Keratinocyte (primary cell): ENCODE measurements at regions not wholly inside any gene's neighbourhood (a gene's known extent, or its start where the extent isn't known, plus 50 kb on each side); places are given as distances from the start of the nearest gene placed in this dataset.

Experiments used
- DNase-seq: peaks from one replicate; pipeline ENCODE4 v3.0.0-alpha.2; 2011; ENCODE audit warnings: low read depth, missing footprints, low spot score
- FAIRE-seq: peaks from 2 replicates; lab custom pipeline; 2011; peaks lifted over from hg19 to GRCh38; lab: Jason Lieb, UNC
- H2AFZ ChIP-seq: 2 replicates; pipeline ENCODE4 v1.6.0; 2012; ENCODE audit warnings: low read length, control low read depth, inconsistent platforms; ENCODE audit not compliant: control insufficient read depth
- H3K27ac ChIP-seq: 2 replicates; pipeline ENCODE4 v1.5.1; 2011; ENCODE audit warnings: low read length; ENCODE audit not compliant: control insufficient read depth, insufficient read depth
- H3K27me3 ChIP-seq: 3 replicates; pipeline ENCODE4 v1.6.0; 2011; ENCODE audit warnings: low read length; ENCODE audit not compliant: control insufficient read depth, insufficient read depth; ENCODE audit errors: extremely low read depth
- H3K36me3 ChIP-seq, 2 experiments: 2 replicates in 1 of 2; 3 replicates in 1 of 2; pipeline ENCODE4 v1.5.1; 2011; ENCODE audit warnings: low read length in 2 of 2, mild to moderate bottlenecking in 1 of 2; ENCODE audit not compliant: control insufficient read depth in 2 of 2, insufficient read depth in 2 of 2; ENCODE audit errors: extremely low read depth in 1 of 2
- H3K4me1 ChIP-seq: 3 replicates; pipeline ENCODE4 v1.5.1; 2011; ENCODE audit warnings: low read length; ENCODE audit not compliant: control insufficient read depth, insufficient read depth; ENCODE audit errors: extremely low read depth
- H3K4me2 ChIP-seq: 3 replicates; pipeline ENCODE4 v1.6.0; 2011; ENCODE audit warnings: low read depth, low read length; ENCODE audit not compliant: control insufficient read depth, insufficient read depth; ENCODE audit errors: extremely low read depth
- H3K4me3 ChIP-seq, 3 experiments: fragments of 200-600 bp in 1 of 3; sonication (generic) in 1 of 3; 2 replicates in 2 of 3; 3 replicates in 1 of 3; pipeline ENCODE4 v1.5.1; 2011 to 2016; ENCODE audit warnings: low read length in 3 of 3, mild to moderate bottlenecking in 3 of 3, control low read depth in 2 of 3, inconsistent platforms in 1 of 3, low read depth in 1 of 3, mixed read lengths in 1 of 3, mixed run types in 1 of 3, moderate library complexity in 1 of 3; ENCODE audit not compliant: control insufficient read depth in 2 of 3, insufficient read depth in 2 of 3; ENCODE audit errors: extremely low read depth in 1 of 3
- H3K79me2 ChIP-seq: 2 replicates; pipeline ENCODE4 v1.6.0; 2012; ENCODE audit warnings: low read length; ENCODE audit not compliant: control insufficient read depth, insufficient read depth
- H3K9ac ChIP-seq: 3 replicates; pipeline ENCODE4 v1.6.0; 2011; ENCODE audit warnings: low read length; ENCODE audit not compliant: control insufficient read depth, insufficient read depth; ENCODE audit errors: extremely low read depth
- H3K9me1 ChIP-seq: 3 replicates; pipeline ENCODE4 v1.6.0; 2011; ENCODE audit warnings: low read length; ENCODE audit not compliant: control insufficient read depth, insufficient read depth; ENCODE audit errors: extremely low read depth
- H3K9me3 ChIP-seq: 2 replicates; pipeline ENCODE4 v1.5.1; 2012; ENCODE audit warnings: low read depth, low read length; ENCODE audit not compliant: control insufficient read depth
- H4K20me1 ChIP-seq: 3 replicates; pipeline ENCODE4 v1.6.0; 2011; ENCODE audit warnings: low read length; ENCODE audit not compliant: control insufficient read depth, insufficient read depth; ENCODE audit errors: extremely low read depth
- CTCF ChIP-seq, 3 experiments: IDR thresholded peaks in 1 of 3; conservative IDR thresholded peaks in 1 of 3; optimal IDR thresholded peaks in 1 of 3; 2 replicates in 2 of 3; 3 replicates in 1 of 3; pipeline versions ENCODE3 to v1.5.1; 2011; ENCODE audit warnings: low read length in 3 of 3, mild to moderate bottlenecking in 3 of 3, moderate library complexity in 2 of 3, control low read depth in 1 of 3, inconsistent platforms in 1 of 3; ENCODE audit not compliant: insufficient read depth in 2 of 3; ENCODE audit errors: extremely low read depth in 1 of 3
- EZH2 ChIP-seq: IDR thresholded peaks from one replicate; pipeline ENCODE4 v1.6.1; 2012; ENCODE audit warnings: inconsistent platforms, mild to moderate bottlenecking, low read length, moderate library complexity
- dilution Hi-C: fragments of 300-500 bp; cut with MboI; formaldehyde crosslinking; loops from one replicate; pipeline ENCODE4 v1.7.0; 2020; ENCODE audit warnings: low sequenced_read_pairs; ENCODE audit not compliant: extremely low pct_ligation_motif_present

GRCh38 chr12:80031229-80031628, 68.1 kb upstream of the OTOGL start:
- no peak for TF ChIP-seq EZH2
- TF ChIP-seq CTCF (optimal IDR thresholded peaks at IDR 0.05 in 1 of 3, IDR thresholded peaks at IDR 0.05 in 1 of 3, conservative IDR thresholded peaks at IDR 0.05 in 1 of 3; ENCODE audit: extremely low read depth in 1 of 3, insufficient read depth in 2 of 3, low read length in 3 of 3): no peak
- FAIRE-seq: no peak
- H3K27ac ChIP-seq: no peak overlapping the region

DNA sequence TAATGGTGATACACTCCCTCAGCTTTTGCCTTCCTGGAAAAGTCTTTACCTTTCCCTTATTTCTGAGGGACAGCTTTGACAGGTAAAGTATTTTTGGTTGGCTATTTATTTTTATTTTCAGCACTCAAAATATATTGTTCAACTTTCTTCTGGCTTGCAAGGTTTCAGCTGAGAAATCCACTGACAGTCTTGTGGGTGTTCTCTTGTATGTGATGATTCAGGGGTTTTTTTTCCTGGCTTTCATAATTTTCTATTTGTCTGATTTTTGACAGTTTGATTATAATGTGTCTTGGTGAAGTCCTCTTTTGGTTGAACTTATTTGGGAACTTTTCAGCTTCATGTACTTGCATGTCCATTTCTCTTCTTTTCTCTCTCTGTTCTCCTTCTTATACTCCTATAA, 73.7 kb upstream of the OTOGL start:
- H3K4me3 ChIP-seq: no peak overlapping the region
- H3K36me3 ChIP-seq: no peaks in the 10 kb centered on the region
- no peaks in the 10 kb centered on the region for H3K9me3 ChIP-seq
- H3K27me3 ChIP-seq: no peaks in the 10 kb centered on the region
- H3K4me2 ChIP-seq: no peak overlapping the region
- FAIRE-seq: no peak
- H2AFZ ChIP-seq: no peak overlapping the region
- no peak overlapping the region for H3K27ac ChIP-seq
- H3K9ac ChIP-seq: no peak overlapping the region
- no peaks in the 10 kb centered on the region for H3K79me2 ChIP-seq
- dilution Hi-C loops: no loop called here
- TF ChIP-seq EZH2 (no peak), CTCF (optimal IDR thresholded peaks at IDR 0.05 in 1 of 3, IDR thresholded peaks at IDR 0.05 in 1 of 3, conservative IDR thresholded peaks at IDR 0.05 in 1 of 3; ENCODE audit: extremely low read depth in 1 of 3, insufficient read depth in 2 of 3, low read length in 3 of 3) (no peak)
- DNase-seq: no peak
- H4K20me1 ChIP-seq: no peaks in the 10 kb centered on the region
- no peaks in the 10 kb centered on the region for H3K9me1 ChIP-seq
- H3K4me1 ChIP-seq: no peaks in the 10 kb centered on the region

More at GRCh38 chr12:80031229-80031628, 68.1 kb upstream of the OTOGL start:
- no peak overlapping the region for H2AFZ ChIP-seq
- H3K4me3 ChIP-seq: no peak overlapping the region
- H4K20me1 ChIP-seq: no peaks in the 10 kb centered on the region
- no peaks in the 10 kb centered on the region for H3K4me1 ChIP-seq
- no peaks in the 10 kb centered on the region for H3K9me3 ChIP-seq
- H3K9me1 ChIP-seq: no peaks in the 10 kb centered on the region
- no peaks in the 10 kb centered on the region for H3K36me3 ChIP-seq
- no peak overlapping the region for H3K9ac ChIP-seq
- no peaks in the 10 kb centered on the region for H3K79me2 ChIP-seq
- no peaks in the 10 kb centered on the region for H3K27me3 ChIP-seq
- DNase-seq: no peak
- H3K4me2 ChIP-seq: no peak overlapping the region
- dilution Hi-C loops: no loop called here
